ENCODE measurements at regions not wholly inside any gene's neighbourhood (a gene's known extent, or its start where the extent isn't known, plus 50 kb on each side); places are given as distances from the start of the nearest gene placed in this dataset.

GRCh38 chr18:47409519-47409918 is 158.1 kb upstream of the SKOR2 start:
- BruUV-seq (replicated peaks), result no TSS peak
- ChIA-PET CTCF (no interaction called here), POLR2A (no interaction called here)
- Histone ChIP-seq H3K4me3 (ENCODE audit: low read depth in 2 of 2, low read length in 2 of 2) (no peak overlapping the region), H3K27ac (ENCODE audit: low read length) (no peak overlapping the region), H3K4me1 (ENCODE audit: control insufficient read depth, insufficient read depth, low read length) (no peaks in the 10 kb centered on the region), H3K36me3 (ENCODE audit: control insufficient read depth, insufficient read depth, low read length) (no peaks in the 10 kb centered on the region), H3K9me3 (ENCODE audit: control insufficient read depth, insufficient read depth, low read depth, low read length) (no peaks in the 10 kb centered on the region), H3K27me3 (ENCODE audit: control insufficient read depth, insufficient read depth, low read length) (no peaks in the 10 kb centered on the region)
- ATAC-seq, result no peak
- no peak for DNase-seq (ENCODE audit: low read depth, low spot score)
- TF ChIP-seq CTCF (IDR thresholded peaks at IDR 0.05) (no peak), POLR2AphosphoS5 (IDR thresholded peaks at IDR 0.05; ENCODE audit: low read depth, low read length) (no peak), REST (IDR thresholded peaks at IDR 0.05; ENCODE audit: insufficient read depth in 1 of 2, low read depth in 2 of 2, low read length in 1 of 2) (no peak), TCF7L2 (IDR thresholded peaks at IDR 0.05; ENCODE audit: low read depth, low read length) (no peak), SIN3A (IDR thresholded peaks at IDR 0.05; ENCODE audit: borderline replicate concordance, insufficient read depth, low read depth, low read length) (no peak)
- intact Hi-C loops (cut with micrococcal nuclease; ENCODE audit: unreplicated experiment) (no loop called here), in situ Hi-C loops (cut with HindIII; ENCODE audit: low pct_unique_long_range_greater_than_20kb, low sequenced_read_pairs) (no loop called here)

GRCh38 chr18:47407736-47408135 is 156.3 kb upstream of the SKOR2 start:
- Histone ChIP-seq H3K9me3 (ENCODE audit: control insufficient read depth, insufficient read depth, low read depth, low read length) (no peaks in the 10 kb centered on the region), H3K4me3 (ENCODE audit: low read depth in 2 of 2, low read length in 2 of 2) (no peak overlapping the region), H3K4me1 (ENCODE audit: control insufficient read depth, insufficient read depth, low read length) (no peaks in the 10 kb centered on the region), H3K27me3 (ENCODE audit: control insufficient read depth, insufficient read depth, low read length) (no peaks in the 10 kb centered on the region), H3K27ac (ENCODE audit: low read length) (no peak overlapping the region), H3K36me3 (ENCODE audit: control insufficient read depth, insufficient read depth, low read length) (no peaks in the 10 kb centered on the region)
- TF ChIP-seq SIN3A (IDR thresholded peaks at IDR 0.05; ENCODE audit: borderline replicate concordance, insufficient read depth, low read depth, low read length), result no peak
- no peak for TF ChIP-seq REST (IDR thresholded peaks at IDR 0.05; ENCODE audit: insufficient read depth in 1 of 2, low read depth in 2 of 2, low read length in 1 of 2)
- no peak for TF ChIP-seq POLR2AphosphoS5 (IDR thresholded peaks at IDR 0.05; ENCODE audit: low read depth, low read length)
- TF ChIP-seq TCF7L2 (IDR thresholded peaks at IDR 0.05; ENCODE audit: low read depth, low read length), result no peak
- no peak for TF ChIP-seq CTCF (IDR thresholded peaks at IDR 0.05)
- CTCF ChIA-PET, result no interaction called here
- DNase-seq (ENCODE audit: low read depth, low spot score), result no peak
- in situ Hi-C loops (cut with HindIII; ENCODE audit: low pct_unique_long_range_greater_than_20kb, low sequenced_read_pairs), result no loop called here
- intact Hi-C loops (cut with micrococcal nuclease; ENCODE audit: unreplicated experiment), result no loop called here
- ATAC-seq, result no peak
- no TSS peak for BruUV-seq (replicated peaks)
- POLR2A ChIA-PET, result no interaction called here

Measured in Panc1 (cell line).